ENCODE measurements at regions not wholly inside any gene's neighbourhood (a gene's known extent, or its start where the extent isn't known, plus 50 kb on each side); places are given as distances from the start of the nearest gene placed in this dataset.

- no peak for DNase-seq (ENCODE audit: low read depth in 4 of 4, low spot score in 3 of 4)
Measured at GRCh38 chr3:117356091-117356705, 646.6 kb downstream of the TUSC7 start.

GRCh38 chr3:117358717-117359314 is 649.2 kb downstream of the TUSC7 start:
- DNase-seq (ENCODE audit: low read depth in 4 of 4, low spot score in 3 of 4) = no peak

- no peak for DNase-seq (ENCODE audit: low read depth in 4 of 4, low spot score in 3 of 4)
Measured at GRCh38 chr3:117366574-117366973, 657.0 kb downstream of the TUSC7 start.

- no peak for DNase-seq (ENCODE audit: low read depth in 4 of 4, low spot score in 3 of 4)
Measured at GRCh38 chr3:117367861-117368260, 658.3 kb downstream of the TUSC7 start.

GRCh38 chr3:117380631-117381030 is 671.1 kb downstream of the TUSC7 start:
- DNase-seq (ENCODE audit: low read depth in 4 of 4, low spot score in 3 of 4) = no peak

- no peak for DNase-seq (ENCODE audit: low read depth in 4 of 4, low spot score in 3 of 4)
Measured at GRCh38 chr3:117393119-117393518, 683.5 kb downstream of the TUSC7 start.

GRCh38 chr3:117398141-117398899 is 688.7 kb downstream of the TUSC7 start:
- no peak for DNase-seq (ENCODE audit: low read depth in 4 of 4, low spot score in 3 of 4)

GRCh38 chr3:117399311-117400078 is 689.9 kb downstream of the TUSC7 start:
- no peak for DNase-seq (ENCODE audit: low read depth in 4 of 4, low spot score in 3 of 4)

GRCh38 chr3:117400303-117400702 is 690.7 kb downstream of the TUSC7 start:
- no peak for DNase-seq (ENCODE audit: low read depth in 4 of 4, low spot score in 3 of 4)

- DNase-seq (ENCODE audit: low read depth in 4 of 4, low spot score in 3 of 4) = no peak
Measured at GRCh38 chr3:117404141-117404540, 694.6 kb downstream of the TUSC7 start.

- no peak for DNase-seq (ENCODE audit: low read depth in 4 of 4, low spot score in 3 of 4)
Measured at GRCh38 chr3:117404730-117405129, 695.2 kb downstream of the TUSC7 start.

- DNase-seq (ENCODE audit: low read depth in 4 of 4, low spot score in 3 of 4) = no peak
Measured at GRCh38 chr3:117405359-117405758, 695.8 kb downstream of the TUSC7 start.

GRCh38 chr3:117407317-117407716 is 697.7 kb downstream of the TUSC7 start:
- DNase-seq (ENCODE audit: low read depth in 4 of 4, low spot score in 3 of 4) = no peak

- no peak for DNase-seq (ENCODE audit: low read depth in 4 of 4, low spot score in 3 of 4)
Measured at GRCh38 chr3:117408811-117409210, 699.2 kb downstream of the TUSC7 start.

GRCh38 chr3:117409256-117409655 is 699.7 kb downstream of the TUSC7 start:
- DNase-seq (ENCODE audit: low read depth in 4 of 4, low spot score in 3 of 4) = no peak

- no peak for DNase-seq (ENCODE audit: low read depth in 4 of 4, low spot score in 3 of 4)
Measured at GRCh38 chr3:117409701-117410459, 700.3 kb downstream of the TUSC7 start.

- DNase-seq (ENCODE audit: low read depth in 4 of 4, low spot score in 3 of 4) = no peak
Measured at GRCh38 chr3:117411971-117412370, 702.4 kb downstream of the TUSC7 start.

- DNase-seq (ENCODE audit: low read depth in 4 of 4, low spot score in 3 of 4) = no peak
Measured at GRCh38 chr3:117417411-117417810, 707.8 kb downstream of the TUSC7 start.

- DNase-seq (ENCODE audit: low read depth in 4 of 4, low spot score in 3 of 4) = no peak
Measured at GRCh38 chr3:117427081-117427480, 717.5 kb downstream of the TUSC7 start.

GRCh38 chr3:117433427-117433826 is 723.8 kb downstream of the TUSC7 start:
- no peak for DNase-seq (ENCODE audit: low read depth in 4 of 4, low spot score in 3 of 4)

Data from left renal pelvis (tissue), 4 donors.